DMS53 (cell line): ENCODE measurements at regions not wholly inside any gene's neighbourhood (a gene's known extent, or its start where the extent isn't known, plus 50 kb on each side); places are given as distances from the start of the nearest gene placed in this dataset.

Source experiments
- DNase-seq: peaks from one replicate; lab custom pipeline; 2025; lab: John Stamatoyannopoulos, UW

- DNase-seq = no peak
These were observed 117.2 kb downstream of the BANF2 start for GRCh38 chr20:17816804-17817587.

DNA sequence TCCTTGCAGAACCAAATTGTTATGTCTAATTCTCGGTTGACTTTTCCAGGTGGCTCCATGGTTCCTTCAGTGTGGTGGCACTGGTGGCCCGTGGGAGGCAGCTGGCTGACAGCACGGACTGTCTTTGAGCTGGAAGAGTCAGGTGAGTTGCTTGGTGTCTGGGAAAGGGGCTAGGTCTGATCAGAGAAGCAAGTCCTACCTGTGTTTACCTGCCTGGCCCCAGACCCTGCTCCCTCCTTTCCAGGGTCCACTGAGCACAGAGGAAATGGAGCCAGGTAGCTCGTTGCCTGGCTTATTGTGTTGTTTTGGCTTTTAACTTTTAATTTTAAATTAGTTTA, 111.8 kb downstream of the BANF2 start:
- no peak for DNase-seq

- no peak for DNase-seq
These were observed 111.3 kb downstream of the BANF2 start for GRCh38 chr20:17810847-17811627.

DNA sequence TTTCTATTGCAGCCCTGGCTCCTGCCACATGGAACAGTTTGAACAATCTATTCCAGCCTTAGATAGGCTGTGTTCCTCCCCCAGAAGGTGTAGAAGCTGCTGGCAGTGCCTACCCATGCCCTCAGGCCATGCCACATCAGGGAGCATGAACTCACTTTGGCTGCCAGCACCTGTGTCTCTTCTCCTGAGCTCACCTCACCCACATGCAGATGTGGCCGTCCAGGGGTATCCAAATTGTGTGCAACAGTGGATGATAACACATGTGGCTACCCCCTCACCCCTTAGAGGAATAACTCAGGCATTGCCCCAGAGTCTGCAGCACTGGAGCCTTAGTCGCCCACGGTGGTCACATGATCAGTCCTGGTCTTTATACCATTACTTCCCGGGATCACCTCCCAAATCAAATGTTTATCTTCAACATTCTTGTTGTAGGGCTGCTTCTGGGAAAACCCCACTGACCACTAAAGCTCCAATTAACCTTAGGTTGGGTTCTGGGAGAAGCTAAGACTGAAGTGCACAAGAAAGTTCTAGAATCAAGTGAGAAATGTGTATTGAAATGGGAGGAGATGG, 110.4 kb downstream of the BANF2 start:
- DNase-seq = no peak

DNA sequence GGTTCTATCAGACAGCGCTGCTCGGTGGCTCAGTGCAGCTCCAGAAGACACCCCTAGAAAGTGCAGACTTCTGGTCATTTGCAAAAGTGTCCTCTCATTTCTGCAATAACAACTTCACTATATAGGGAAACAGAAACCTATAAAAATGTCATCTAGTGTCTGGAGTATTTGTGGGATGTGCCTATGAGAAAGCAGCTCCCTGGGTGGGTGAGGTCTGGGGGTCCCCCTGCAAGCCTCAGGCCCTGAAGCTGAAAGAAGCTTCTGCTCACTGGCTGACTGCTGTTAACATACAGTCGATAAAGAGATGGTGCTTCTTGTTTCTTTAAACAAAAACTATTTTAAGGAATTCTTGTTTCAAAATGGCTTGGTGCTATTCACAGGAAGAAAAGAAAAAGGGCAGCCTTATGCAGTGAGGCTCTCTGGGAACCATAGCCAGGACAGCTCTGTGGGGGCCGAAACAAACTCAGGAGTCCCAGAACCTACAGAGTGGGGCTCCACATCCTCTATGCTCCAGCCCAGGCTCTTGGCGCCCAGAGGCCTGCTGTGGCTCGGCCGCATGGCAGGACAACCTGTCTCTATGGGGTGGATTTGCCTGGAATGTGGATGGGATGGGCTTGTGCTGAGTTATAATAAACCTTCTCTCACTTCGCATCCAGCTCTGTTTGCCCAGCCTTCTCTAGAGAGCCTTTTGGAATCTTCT, 109.7 kb downstream of the BANF2 start:
- no peak for DNase-seq

- DNase-seq = no peak
These were observed 109.0 kb downstream of the BANF2 start for GRCh38 chr20:17808782-17809181.

DNA sequence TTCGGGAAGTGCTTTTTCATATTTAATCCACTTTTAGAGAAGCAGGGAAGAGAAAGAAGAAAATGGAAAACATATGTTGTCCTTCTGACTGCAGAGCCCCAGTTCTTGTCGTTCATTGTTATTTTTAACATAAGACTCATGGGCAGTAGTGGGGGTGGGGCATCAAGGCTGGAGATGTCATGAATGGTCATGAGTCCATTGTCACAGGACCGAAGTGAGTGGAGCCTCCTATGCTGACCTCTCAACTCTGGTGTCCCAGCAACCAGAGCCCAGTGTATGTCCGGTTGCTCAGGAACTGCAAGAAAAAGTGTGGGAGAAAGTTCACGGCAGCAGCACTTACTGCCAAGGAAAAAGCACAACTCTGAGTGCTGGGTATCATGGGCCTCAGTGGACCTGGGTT, 108.6 kb downstream of the BANF2 start:
- no peak for DNase-seq

- no peak for DNase-seq
These were observed 107.9 kb downstream of the BANF2 start for GRCh38 chr20:17807651-17808050.

GRCh38 chr20:17806739-17807441, 107.1 kb downstream of the BANF2 start:
- no peak for DNase-seq

- DNase-seq = no peak
These were observed 106.3 kb downstream of the BANF2 start for GRCh38 chr20:17806107-17806506.

DNA sequence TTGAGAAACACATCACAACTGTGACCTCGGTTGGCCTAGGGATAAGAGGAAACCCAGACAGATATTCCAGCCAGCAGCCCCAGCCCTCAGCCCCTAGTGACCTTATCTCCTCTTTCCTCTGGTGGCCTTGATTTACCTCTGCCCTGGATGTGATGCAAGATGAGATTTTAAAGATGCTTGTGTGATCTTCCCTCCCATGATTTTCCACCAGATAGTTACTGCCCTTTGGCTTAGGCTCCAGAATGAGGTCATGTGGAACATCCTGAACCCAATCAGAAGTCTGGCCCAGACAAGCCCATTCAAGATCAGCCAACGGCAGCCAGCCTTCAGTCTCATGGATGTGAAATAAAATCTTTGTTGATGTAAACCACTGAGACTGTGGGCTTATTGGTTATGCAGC, 104.0 kb downstream of the BANF2 start:
- no peak for DNase-seq

GRCh38 chr20:17799575-17800227, 99.9 kb downstream of the BANF2 start:
- no peak for DNase-seq

DNA sequence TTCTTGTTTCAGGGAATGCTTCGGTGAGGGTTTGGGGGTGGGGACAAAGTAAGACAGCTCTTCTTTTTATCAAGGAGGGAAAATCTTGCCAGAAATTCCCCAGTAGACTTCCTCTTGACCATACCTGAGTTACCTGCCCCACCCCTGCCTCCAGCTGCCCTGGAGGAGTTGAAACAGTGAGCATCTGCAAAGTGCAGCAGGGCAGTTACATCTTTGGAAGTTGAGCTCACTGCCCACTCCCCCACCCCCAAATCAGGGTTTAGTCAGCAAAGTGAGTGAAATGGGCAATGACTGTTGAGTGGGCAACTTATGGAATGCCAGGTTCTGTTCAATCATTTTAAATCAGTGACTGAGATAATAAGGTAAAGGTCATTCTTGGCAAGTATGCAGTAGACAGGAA, 98.8 kb downstream of the BANF2 start:
- DNase-seq = no peak

- DNase-seq = no peak
These were observed 97.8 kb downstream of the BANF2 start for GRCh38 chr20:17797579-17797978.

DNA sequence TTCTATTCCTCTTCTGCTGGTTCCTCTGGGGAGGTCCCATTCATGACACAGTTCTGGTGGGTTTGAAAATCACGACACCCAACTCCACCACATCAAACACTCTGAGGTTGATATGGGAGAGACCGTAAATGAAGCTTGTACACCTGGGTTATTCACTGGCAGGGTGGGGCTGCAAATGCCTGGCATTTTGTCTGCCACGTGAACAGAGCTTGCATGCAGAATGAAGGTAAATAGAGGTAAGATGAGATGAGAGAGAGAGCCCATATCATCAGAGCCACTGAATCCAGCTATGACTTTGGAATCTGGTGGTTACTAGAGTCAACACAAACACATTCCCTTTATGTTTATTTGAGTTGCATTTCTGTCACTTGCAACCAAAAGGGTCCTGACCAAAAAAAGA, 97.4 kb downstream of the BANF2 start:
- no peak for DNase-seq

- no peak for DNase-seq
These were observed 96.4 kb downstream of the BANF2 start for GRCh38 chr20:17796091-17796563.

GRCh38 chr20:17795501-17796071, 95.8 kb downstream of the BANF2 start:
- no peak for DNase-seq

DNA sequence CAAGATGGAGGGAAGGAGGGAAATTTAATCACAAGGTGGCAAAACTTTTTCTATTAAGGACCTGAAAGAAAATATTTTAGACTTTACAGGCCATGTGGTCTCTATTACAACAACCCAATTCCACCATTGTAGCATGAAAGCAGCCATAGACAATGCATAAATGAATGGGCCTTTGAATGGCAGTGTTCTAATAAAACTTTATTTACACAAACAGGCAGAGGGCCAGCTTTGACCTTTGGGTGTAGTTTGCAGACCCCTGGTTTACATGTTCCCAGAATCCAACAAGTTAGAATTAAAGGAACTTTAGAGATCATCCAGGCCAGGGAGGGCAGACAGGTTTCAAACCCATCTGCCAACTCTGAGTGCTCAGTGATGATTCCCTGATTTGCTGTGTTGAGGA, 95.2 kb downstream of the BANF2 start:
- no peak for DNase-seq

DNA sequence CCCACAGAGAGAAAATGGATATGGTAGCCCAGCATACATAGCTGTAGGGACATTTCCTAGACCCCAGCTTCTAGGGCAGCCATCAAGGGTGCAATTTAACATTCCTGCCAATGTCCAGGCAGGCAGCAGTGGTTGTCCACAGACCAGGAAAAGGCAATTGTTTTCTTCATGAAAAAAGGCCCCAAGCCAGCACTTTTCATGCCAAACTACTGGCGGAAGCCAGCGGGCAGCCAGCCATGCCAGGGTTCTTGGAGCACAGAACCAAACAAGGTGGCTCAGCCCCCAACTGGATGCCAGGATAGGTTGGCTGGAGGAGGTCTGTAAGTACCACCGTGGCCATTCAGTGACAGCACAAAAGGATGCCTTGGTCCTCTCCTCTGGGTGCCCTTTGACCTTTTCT, 94.6 kb downstream of the BANF2 start:
- DNase-seq = no peak

DNA sequence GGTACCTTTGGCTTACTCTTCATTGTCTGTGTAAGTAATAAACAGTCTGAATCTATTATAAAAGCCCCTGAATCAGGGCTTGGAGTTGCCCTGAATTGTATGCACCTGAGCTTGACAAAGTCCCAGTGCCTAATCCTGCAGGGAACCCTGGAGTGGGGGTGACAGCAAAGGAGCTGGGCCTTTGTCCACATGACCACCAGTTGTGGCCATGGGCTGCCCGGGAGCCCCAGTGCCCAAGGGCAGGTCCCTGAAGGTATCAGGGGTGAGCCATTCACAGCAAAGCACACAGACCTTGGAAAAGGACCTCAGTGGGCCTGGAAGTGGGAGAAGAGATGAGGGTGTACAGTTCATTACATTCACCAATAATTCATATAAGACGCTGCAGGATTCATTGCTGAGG, 94.2 kb downstream of the BANF2 start:
- DNase-seq = no peak

DNA sequence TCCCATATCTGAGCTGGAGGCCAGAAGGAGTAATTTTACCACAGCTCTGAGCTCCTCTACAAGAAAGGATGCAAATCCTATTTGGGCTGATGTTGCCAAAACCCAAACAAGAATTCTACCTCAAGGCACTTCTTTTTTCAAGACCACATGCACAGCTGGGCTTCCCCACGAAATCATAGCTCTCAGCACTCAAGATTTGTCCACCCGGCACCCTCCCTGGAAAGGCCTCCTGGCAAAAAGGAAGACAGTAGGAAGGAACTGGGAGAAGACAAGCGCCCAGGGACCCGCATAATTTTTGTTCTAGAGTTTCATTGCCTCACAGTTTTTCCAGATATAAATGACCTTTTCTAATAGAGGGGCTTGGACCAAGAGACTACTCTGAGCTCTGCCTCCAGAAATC, 90.5 kb downstream of the BANF2 start:
- DNase-seq = no peak
